Stimulated activated CD8-positive, alpha-beta memory T cell treated with anti-CD3 and anti-CD28 coated beads, Interleukin-12 subunit alpha, Interleukin-12 subunit beta, amount 100 ng/mL, for 4 hours (primary cell): ENCODE measurements at regions not wholly inside any gene's neighbourhood (a gene's known extent, or its start where the extent isn't known, plus 50 kb on each side); places are given as distances from the start of the nearest gene placed in this dataset.

Experiments used
- DNase-seq: peaks from one replicate; pipeline ENCODE4 v3.0.0-alpha.2; 2020; ENCODE audit warnings: low read depth

DNA sequence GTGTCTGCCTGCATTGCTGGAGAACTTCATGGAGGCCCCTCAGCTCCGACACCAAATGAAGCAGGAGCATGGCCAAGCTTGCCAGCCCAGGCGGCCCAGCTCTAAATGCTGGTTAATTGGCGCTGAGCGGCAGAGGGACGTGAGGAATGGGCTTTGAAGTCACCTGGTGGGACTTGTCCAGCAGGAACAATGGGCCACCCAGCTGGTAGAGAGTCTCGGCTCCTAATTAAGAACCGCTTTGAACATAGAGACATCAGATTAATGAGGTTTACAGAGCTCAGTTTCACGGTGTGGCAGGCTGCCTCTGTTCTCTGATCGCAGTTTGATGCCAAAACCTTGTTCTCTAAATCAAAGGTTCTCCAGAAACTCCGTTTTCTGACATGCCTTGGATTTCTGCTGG, 77.5 kb upstream of the LINGO1 start:
- no peak for DNase-seq

DNA sequence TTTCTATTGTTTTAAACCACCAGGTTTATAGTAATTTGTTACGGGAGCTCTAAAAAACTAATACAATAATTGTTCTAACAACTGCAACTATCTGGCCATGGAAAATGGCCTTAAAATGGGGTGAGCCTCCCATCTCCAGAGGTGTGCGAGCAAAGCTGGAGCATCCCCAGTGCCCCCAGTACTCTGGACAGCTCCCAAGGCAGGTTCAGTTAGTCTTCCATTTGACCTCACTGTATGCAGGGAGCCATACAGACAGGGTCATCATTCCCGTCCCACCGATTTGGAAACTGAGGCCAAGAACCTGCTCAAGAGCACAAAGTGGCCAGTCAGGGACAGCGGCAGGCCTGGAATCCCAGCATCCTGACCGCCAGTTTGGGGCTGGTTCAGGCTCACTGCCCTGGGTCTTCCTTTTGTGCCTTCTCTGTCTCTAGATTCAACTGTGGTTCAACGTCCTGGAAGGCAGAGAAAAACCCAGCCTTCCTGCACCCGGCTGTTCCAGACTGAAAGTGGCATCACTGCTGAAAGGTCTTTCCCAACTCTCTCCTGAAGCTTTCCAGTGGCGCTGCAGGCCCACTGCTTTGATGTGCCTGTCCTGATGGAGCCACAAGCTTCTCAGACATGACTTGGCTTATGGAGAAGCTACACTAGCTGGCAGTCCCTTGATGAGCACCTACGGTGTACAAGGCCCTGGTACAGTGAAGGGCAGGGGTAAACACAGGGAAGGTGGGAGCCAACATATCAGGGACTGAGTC, 76.6 kb upstream of the LINGO1 start:
- DNase-seq = no peak

DNA sequence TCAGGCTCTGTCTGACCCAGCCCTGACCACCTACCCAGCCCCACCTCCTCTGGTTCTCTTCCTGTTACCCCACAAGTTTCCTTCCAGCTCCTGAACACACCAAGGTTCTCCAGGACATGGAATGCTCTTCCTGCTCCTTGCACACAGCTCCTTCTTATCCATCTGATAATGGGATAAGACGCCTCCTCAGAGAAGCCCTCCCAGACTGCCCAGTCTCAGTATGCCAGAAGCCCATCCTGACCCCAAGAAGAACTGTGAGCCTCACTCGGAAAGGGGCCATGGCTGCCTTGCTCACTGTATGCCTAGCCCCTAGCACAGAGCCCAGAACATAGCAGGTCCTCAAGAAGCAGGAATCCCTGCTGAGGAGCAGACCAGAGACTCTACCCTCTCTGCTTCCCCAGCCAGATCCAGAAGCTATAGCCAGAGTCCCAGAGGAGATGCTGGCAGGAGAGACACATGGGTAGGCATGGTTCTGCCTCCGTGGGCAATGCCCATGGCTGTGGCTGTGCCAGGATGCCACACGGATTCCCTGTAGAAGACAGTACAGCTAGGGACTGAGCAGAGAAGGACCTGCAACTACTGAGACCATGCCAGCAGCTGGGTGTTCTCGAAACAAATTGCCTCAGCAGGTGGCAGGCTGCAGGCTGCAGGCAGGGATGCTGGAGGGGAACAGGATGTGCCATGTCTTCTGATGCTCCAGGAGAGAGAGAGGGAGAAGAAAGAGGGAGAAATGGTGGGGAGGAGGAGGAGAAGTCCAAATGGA, 74.0 kb upstream of the LINGO1 start:
- DNase-seq = no peak

DNA sequence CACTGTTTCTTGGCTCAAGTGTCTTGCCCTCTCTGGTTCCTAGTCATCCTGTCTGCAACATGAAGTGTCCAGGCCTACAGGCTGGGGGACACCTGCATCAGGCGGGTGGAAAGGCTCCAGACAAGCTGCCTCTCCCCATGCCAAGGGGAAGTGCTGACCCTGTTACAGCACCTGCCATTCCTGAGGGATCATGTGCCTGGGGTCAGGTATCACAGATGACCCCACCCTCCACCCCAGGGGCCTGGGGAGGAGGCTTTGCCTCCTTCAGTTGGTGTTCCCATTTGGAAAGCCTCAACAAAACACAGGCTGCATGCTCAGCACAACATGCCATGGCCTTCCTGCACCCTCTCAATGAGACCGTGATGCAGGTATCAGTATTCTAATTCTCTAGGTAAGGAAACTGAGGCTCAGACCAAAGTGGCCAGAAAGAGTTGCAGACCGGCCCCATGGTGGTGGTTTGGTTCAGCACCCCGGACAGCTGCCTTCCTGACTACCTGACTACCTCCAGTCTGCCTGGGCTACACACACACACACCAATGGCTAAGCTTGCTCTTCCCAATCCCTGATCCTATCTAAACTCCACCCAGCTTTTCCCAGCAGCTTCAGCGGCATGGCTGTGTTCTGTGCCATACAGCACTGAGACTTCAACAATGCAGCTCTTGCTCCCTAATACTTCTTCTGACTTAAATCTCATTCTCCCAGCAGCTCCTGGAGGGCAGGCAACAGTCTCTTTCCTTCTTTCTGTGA, 69.7 kb upstream of the LINGO1 start:
- no peak for DNase-seq

DNA sequence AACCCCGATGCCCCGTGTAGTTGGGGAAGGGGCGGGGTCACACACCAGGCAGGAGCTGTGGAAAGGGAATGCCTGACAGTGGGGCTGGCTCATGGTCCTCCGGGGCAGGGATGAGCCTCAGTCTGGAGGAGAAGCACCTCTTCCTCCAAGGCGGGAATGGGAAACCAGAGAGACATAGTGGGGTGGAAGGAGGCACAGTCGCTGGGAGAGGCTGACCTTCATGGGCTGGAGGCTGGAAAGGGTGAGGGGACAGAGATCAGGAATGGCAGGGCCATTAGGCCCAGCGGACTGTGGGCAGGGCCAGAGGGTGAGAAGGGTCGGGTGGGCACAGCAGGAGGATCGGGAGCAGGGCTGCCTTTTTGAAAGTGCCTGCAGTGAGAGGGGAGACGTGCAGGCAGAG, 65.8 kb upstream of the LINGO1 start:
- DNase-seq = no peak

DNA sequence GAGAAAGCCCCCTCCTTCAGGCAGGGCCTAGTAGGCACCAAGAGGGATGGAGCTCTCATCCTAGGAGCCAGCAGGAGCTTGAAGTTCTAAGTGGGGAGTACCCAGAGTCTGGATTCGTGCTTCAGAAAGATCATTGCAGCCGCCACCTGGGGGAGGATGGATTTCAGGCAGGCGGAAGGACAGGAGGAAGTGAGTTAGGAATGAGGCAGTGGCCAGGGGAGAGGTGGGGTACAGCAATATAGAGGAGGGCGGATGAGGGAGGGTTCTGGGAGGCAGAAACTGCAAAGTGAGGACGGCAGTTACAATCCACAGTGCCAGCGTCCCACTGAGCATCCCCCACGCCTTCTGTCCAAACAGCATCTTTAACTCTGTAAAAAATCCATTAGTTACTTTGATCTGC, 65.2 kb upstream of the LINGO1 start:
- DNase-seq = no peak

DNA sequence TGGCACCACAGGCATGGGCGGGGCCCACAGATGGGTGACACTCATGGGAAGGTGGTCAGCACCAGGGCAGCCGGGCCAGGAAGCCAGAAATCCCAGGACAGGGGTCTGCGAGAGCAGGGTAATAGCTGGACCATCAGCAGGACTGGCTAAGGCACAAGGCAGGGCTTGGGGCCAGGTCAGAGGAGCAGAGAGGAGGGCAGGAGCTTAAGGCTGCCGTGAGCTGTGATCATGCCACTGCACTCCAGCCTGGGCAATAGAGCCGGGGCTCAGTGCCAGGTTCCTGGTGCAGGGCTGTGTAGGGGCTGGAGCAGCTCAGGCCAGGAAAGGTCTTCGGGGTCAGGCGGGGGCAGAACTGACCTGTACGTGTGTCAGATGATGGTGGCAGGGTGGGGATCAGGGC, 64.2 kb upstream of the LINGO1 start:
- DNase-seq = no peak

DNA sequence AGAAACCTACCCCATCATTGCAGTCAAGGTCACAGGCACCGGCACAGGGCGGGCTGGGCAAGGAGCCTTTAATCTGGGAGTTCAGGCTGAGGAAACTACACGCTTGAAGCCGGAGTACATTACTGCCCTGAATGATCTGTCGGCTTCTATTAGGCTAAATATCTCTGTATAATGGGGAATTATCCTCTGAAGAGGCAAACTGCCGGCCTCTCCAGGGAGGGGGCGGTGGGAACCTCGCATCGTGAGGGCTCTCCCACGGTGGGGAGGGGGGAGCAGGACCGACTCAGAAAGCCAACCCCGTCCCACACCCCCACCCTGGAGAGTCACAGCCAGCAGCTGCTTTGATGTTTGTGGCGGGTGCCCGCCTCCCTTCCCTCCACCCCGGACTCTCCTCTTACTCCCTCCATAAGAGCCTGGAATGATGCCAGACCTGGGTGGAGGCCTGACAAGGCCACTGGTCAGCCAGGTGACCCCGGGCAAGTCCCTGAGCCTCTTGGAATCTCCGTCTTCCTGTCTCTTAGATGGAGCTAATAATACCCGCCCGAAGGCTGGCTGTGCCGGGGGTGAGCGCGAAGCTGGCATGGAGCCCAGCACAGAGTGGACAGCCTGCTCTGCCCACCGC, 63.4 kb upstream of the LINGO1 start:
- DNase-seq = no peak

DNA sequence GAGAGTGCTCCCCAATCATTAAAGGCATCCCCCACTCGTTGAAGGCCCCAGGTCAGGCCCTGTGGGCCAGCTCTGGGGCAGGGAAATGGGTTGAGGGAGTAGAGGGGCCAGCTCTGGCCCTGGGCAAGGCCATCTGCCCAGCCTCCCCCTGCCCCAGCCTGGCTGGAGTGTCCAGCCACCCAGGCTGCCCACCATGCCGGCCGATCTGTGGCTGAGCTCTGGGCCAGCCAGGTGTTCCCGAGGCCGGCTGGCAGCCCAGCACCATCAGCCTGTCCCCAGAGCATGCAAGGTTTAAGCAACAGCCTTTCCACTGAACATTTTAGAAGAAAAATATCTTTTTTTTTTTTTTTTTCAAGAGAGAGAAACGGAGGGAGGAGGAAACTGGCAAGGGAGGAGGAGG, 62.8 kb upstream of the LINGO1 start:
- DNase-seq = no peak

DNA sequence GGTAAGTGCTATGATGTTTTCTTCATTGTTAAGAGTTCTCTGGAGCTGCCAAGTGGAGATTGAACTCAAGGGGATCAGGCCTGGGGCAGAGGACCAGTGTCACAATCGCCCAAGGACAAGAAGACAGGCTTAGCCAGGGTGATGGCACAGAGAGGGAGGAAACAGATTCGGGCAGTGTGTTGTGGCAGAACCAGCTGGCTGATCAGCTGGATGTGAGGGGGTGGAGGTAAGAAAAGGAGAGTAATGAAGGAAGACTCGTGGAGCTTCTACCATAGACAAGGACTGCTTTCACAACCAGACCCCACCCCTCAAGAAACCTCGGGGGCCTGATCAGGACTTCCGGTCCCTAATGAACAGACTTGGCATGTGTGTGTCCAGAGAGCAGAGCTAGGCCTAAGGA, 60.9 kb upstream of the LINGO1 start:
- no peak for DNase-seq

DNA sequence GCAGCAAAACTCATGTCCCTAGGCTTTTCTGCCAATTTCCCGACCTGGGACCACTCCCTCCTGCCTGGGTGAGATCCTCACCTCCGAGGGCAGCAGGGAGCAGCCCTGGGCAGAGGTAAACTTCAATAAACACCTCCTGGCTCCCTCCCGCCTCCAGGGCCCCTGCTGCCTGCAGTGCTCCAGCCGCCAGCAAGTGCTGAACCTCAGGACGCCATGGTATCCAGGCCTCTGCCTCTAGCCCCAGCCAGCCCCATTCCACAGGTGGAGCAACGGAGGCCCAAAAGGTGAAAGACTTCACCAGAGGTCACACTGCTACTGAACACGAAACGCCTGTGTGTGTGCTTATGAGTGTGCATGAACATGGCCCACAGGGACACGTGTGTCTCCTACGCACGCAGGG, 59.9 kb upstream of the LINGO1 start:
- DNase-seq = no peak

DNA sequence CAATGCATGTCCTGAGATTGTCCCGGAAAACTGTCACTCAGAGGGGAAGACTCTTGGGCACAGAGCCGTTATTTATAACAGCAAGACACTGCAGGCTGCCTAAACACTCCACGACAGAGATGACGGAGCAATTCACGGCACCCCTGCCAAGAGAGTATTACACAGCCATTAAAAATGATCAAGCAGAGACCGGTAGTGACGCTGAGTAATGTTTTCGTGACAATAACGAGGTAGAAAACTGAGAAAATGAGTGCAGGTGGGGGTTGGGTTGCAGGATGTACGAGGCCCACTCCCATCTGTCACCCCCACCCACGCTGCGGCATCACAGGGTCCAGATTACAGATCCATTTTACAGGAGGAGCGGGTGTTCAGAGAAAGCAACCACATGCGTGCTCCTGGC, 58.9 kb upstream of the LINGO1 start:
- no peak for DNase-seq

DNA sequence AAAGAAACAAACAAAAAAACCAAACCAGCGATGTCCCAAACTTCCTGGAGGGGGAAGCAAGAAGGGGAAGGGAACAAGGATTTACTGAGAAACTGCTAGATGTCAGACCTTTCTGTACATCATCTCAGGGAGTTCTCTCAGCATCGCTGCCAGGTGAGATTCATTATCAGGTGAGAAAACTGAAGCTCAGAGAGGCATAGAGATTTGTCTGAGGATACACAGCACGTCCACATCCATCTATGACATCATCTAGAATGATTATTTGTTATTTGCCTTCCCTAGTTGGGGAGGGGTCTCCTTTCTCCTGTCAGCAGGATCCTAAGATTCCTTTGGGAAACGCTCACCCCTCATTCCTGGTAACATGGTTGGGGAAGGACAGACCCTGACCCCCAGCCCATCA, 57.1 kb upstream of the LINGO1 start:
- no peak for DNase-seq

DNA sequence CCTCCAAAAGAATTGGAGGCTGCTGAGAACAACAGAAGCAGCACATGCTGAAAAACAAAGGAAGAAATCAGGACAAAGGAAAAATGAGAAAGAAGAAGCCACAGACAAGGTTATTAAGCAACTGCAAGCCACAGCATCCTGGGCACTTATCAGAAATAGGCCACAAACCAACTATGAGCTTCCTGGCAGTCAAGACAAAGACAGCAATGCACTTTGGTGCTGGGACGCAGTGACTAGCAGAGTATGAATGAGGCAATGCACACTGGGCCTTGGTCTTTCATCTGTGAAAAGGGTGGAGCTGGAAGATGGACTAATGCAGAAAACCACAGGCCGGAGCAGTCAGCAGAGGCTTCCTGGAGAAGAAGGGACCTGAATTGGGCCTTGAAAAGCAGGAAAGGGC, 56.0 kb upstream of the LINGO1 start:
- DNase-seq = no peak

DNA sequence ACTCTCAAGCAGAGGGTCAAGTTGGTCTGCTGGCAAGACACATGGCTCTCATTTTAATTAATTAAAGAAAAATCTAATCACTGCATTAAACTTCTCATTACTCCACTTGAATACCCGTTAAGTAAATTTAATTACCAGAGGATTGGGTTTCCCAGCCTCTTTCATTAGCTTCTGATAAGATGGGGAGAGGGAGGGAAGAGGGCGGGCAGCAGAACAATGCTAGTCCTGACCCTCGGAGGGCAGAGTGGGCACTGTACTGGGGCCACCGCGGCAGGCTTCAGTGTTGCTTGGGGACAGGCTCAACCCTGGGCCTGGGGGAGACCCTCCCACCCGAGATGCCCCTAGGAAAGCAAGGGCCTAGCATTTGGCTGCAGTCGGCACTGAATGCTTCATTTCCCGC, 55.6 kb upstream of the LINGO1 start:
- DNase-seq = no peak

DNA sequence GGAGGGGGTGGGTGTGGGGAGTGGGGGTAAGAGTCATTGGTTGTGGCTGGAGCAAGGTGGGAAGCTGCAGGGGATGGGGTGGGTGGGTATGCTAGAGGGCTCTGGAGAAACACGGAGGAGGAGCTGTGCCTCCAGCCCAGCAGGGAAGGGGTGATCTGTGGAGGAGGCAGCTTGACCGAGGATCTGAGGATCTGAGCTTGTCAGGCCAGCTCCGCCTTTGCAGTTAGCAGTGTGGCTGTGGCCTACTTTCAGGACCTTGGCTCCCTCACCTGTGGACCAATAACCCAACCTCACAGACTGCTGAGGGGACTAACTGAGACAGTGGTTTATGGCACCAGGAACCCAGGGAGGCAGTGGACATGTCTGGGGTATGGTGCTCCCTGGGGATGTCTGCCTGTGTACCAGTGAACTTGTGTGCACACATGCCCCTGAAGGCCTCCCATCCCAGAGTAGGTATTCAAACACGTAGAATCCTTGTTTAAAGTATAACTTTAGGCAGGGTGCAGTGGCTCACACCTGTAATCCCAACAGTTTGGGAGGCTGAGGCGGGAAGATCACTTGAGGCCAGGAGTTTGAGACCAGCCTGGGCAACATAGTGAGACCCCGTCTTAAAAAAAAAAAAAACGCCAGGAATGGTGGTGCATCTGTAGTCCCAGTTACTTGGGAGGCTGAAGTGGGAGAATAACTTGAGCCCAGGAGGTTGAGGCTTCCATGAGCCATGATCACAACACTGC, 52.5 kb upstream of the LINGO1 start:
- DNase-seq = no peak

DNA sequence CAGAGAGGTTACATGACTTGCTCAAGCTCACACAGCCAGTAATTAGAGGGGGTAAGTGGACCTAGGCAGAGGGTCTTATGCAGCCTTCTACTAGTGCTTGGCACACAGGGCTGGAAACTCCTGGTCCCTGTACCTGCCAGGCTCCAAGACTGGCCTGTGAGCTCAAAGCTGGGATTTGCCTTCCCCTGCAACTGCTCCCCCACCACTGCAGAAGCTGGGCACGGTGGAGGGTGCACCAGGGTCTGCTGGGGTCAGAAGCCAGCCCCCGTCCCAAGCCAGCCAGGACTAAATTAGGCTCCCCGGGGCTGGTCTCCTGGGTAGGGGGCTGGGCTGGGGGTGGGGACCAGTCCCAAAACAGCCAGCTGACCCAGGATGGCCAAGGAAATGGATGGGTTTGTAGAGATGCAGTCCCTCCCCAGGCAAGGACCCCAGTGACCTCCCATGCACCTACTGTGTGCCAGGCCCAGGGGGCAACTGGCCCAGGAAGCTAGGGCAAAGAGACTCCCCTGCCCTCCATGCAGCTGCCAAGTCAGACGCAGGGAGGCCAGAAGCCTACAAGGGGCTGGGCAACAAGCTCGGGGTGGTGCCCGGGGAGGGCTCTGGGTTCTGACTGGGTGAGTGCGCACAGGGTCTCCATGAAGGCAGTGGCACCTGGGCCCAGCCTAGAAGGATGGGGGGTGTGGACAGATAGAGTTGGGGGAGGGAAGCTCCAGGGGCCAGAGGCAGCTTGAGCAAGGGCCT, 51.8 kb upstream of the LINGO1 start:
- DNase-seq = no peak

DNA sequence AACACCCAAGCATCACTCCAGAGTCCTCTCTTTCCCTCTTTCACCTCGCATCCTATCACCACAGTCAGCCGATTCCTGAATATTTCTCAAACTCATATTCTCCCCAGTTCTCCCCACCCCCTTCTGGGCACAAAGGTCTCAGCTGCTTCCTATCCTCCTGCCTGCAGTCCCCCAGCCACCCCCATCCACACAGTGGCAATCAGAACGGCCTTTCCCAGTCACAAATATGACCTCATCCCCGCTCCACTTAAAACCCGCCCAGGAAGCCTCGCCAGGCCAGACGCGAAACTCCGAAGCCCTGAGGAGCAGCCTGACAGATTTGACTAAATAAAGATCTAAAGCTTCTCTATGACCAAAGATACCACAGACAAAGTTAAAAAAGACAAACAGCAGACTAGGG, 49.9 kb upstream of the LINGO1 start:
- no peak for DNase-seq
